ENCODE measurements at regions not wholly inside any gene's neighbourhood (a gene's known extent, or its start where the extent isn't known, plus 50 kb on each side); places are given as distances from the start of the nearest gene placed in this dataset.

DNA sequence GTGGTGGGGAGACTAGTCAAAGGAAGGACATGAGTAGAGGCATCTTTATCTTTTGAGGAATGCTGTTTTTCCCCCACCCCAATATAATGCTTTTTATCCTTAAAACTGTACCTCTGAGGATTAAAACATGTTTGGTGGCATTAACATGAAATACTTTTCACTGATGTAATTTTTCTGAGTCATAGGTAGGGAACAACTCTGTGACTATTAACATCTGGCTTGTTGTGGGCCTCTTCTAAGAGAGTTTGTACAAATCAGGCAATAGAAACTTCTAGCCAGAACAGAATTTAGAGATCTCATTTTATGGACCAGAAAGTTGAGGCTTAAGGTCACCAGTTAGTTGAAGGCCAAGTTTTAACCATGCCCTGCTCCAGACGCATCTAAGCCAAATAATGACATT is 207.6 kb downstream of the SOX3 start:
- TF ChIP-seq, protein P1, sequence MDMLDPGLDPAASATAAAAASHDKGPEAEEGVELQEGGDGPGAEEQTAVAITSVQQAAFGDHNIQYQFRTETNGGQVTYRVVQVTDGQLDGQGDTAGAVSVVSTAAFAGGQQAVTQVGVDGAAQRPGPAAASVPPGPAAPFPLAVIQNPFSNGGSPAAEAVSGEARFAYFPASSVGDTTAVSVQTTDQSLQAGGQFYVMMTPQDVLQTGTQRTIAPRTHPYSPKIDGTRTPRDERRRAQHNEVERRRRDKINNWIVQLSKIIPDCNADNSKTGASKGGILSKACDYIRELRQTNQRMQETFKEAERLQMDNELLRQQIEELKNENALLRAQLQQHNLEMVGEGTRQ (CRISPR knock-in tag; IDR thresholded peaks at IDR 0.05): no peak
- TF ChIP-seq, protein P2, sequence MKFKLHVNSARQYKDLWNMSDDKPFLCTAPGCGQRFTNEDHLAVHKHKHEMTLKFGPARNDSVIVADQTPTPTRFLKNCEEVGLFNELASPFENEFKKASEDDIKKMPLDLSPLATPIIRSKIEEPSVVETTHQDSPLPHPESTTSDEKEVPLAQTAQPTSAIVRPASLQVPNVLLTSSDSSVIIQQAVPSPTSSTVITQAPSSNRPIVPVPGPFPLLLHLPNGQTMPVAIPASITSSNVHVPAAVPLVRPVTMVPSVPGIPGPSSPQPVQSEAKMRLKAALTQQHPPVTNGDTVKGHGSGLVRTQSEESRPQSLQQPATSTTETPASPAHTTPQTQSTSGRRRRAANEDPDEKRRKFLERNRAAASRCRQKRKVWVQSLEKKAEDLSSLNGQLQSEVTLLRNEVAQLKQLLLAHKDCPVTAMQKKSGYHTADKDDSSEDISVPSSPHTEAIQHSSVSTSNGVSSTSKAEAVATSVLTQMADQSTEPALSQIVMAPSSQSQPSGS (CRISPR knock-in tag; IDR thresholded peaks at IDR 0.05; ENCODE audit: borderline replicate concordance, low read depth): no peak
- TF ChIP-seq, protein P3, sequence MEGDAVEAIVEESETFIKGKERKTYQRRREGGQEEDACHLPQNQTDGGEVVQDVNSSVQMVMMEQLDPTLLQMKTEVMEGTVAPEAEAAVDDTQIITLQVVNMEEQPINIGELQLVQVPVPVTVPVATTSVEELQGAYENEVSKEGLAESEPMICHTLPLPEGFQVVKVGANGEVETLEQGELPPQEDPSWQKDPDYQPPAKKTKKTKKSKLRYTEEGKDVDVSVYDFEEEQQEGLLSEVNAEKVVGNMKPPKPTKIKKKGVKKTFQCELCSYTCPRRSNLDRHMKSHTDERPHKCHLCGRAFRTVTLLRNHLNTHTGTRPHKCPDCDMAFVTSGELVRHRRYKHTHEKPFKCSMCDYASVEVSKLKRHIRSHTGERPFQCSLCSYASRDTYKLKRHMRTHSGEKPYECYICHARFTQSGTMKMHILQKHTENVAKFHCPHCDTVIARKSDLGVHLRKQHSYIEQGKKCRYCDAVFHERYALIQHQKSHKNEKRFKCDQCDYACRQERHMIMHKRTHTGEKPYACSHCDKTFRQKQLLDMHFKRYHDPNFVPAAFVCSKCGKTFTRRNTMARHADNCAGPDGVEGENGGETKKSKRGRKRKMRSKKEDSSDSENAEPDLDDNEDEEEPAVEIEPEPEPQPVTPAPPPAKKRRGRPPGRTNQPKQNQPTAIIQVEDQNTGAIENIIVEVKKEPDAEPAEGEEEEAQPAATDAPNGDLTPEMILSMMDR (IDR thresholded peaks at IDR 0.05): no peak
- TF ChIP-seq FOXJ3 (CRISPR knock-in tag; IDR thresholded peaks at IDR 0.05; ENCODE audit: borderline replicate concordance) (no peak), ZBTB21 (CRISPR knock-in tag; IDR thresholded peaks at IDR 0.05; ENCODE audit: borderline replicate concordance) (no peak), ZNF416 (CRISPR knock-in tag; IDR thresholded peaks at IDR 0.05) (no peak), ZNF263 (CRISPR knock-in tag; IDR thresholded peaks at IDR 0.05; ENCODE audit: low read depth) (no peak), ZNF219 (CRISPR knock-in tag; IDR thresholded peaks at IDR 0.05; ENCODE audit: borderline replicate concordance) (no peak), SMAD4 (CRISPR knock-in tag; IDR thresholded peaks at IDR 0.05) (no peak), FOXK1 (CRISPR knock-in tag; IDR thresholded peaks at IDR 0.05) (no peak), SP1 (CRISPR knock-in tag; conservative IDR thresholded peaks at IDR 0.05) (no peak), ATF1 (CRISPR knock-in tag; IDR thresholded peaks at IDR 0.05) (no peak)
- TF ChIP-seq, protein P4, sequence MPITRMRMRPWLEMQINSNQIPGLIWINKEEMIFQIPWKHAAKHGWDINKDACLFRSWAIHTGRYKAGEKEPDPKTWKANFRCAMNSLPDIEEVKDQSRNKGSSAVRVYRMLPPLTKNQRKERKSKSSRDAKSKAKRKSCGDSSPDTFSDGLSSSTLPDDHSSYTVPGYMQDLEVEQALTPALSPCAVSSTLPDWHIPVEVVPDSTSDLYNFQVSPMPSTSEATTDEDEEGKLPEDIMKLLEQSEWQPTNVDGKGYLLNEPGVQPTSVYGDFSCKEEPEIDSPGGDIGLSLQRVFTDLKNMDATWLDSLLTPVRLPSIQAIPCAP (CRISPR knock-in tag; IDR thresholded peaks at IDR 0.05): no peak
- TF ChIP-seq, protein P5, sequence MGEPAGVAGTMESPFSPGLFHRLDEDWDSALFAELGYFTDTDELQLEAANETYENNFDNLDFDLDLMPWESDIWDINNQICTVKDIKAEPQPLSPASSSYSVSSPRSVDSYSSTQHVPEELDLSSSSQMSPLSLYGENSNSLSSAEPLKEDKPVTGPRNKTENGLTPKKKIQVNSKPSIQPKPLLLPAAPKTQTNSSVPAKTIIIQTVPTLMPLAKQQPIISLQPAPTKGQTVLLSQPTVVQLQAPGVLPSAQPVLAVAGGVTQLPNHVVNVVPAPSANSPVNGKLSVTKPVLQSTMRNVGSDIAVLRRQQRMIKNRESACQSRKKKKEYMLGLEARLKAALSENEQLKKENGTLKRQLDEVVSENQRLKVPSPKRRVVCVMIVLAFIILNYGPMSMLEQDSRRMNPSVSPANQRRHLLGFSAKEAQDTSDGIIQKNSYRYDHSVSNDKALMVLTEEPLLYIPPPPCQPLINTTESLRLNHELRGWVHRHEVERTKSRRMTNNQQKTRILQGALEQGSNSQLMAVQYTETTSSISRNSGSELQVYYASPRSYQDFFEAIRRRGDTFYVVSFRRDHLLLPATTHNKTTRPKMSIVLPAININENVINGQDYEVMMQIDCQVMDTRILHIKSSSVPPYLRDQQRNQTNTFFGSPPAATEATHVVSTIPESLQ (CRISPR knock-in tag; IDR thresholded peaks at IDR 0.05): no peak

All from WTC11 (cell line).